ENCODE measurements at regions not wholly inside any gene's neighbourhood (a gene's known extent, or its start where the extent isn't known, plus 50 kb on each side); places are given as distances from the start of the nearest gene placed in this dataset.

DNA sequence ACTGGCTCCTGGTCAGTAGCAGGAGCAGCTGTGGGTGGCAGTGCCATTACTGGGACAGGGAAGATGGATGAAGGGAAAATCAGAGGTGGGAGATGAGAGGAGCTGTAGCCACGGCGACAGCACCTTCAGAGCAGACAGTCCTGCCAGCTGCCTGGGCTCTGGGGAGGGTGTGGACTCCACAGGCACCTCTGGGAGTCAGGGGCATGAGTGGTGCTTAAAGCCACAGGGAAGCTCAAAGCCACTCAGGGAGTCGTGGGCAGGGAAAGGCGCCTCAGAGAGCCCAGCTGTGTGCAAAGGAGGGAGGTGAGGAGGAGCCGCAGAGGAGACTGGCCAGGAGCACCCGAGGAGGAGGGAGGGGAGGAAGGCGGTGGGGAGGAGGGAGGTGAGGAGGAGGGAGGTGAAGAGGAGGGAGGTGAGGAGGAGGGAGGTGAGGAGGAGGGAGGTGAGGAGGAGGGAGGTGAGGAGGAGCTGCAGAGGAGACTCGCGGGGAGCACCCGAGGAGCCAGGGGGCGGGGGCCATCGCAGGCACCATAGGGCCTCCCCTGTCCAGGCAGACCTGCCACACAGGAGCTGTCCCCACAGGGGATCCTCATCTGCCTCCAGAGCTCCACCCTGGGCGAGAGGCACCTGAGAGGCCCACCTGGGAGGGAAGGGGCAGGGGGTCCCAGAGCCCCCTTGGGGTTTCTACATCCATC lies 977.6 kb downstream of the BRD1 start:
- no peak for TF ChIP-seq CTCF (IDR thresholded peaks at IDR 0.05; ENCODE audit: insufficient read depth, low read length, poor library complexity, severe bottlenecking)
- Histone ChIP-seq H3K36me3 (ENCODE audit: control insufficient read depth, insufficient read depth, low read length) (no peaks in the 10 kb centered on the region), H3K4me3 (replicated peaks; ENCODE audit: low read depth, low read length) (no peak overlapping the region), H3K27me3 (replicated peaks; ENCODE audit: control insufficient read depth, insufficient read depth, low read length) (no peaks in the 10 kb centered on the region)
- DNase-seq (ENCODE audit: extremely low read depth, insufficient read length), result no peak

GRCh38 chr22:48849219-48849912 lies 978.3 kb downstream of the BRD1 start:
- no peak for DNase-seq (ENCODE audit: extremely low read depth, insufficient read length)
- Histone ChIP-seq H3K4me3 (replicated peaks; ENCODE audit: low read depth, low read length) (no peak overlapping the region), H3K36me3 (ENCODE audit: control insufficient read depth, insufficient read depth, low read length) (no peaks in the 10 kb centered on the region), H3K27me3 (replicated peaks; ENCODE audit: control insufficient read depth, insufficient read depth, low read length) (no peaks in the 10 kb centered on the region)
- no peak for TF ChIP-seq CTCF (IDR thresholded peaks at IDR 0.05; ENCODE audit: insufficient read depth, low read length, poor library complexity, severe bottlenecking)

DNA sequence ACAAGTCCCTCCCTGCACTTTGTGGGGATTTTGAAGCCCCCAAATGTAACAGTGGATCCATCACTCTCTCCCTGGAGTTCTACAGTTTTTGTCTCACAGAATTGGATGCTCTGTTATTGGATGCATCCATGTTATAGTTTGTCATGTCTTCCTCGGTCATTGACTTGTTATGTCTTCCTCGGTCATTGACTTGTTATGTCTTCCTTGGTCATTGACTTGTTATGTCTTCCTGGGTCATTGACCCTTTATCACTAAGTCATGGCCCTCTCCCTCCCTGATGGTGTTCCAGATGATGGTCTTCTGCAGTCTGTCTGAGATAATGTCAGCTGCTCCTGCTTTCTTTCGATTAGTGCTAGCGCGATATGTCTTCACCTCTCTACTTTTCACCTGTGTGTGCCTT lies 981.5 kb downstream of the BRD1 start:
- Histone ChIP-seq H3K4me3 (replicated peaks; ENCODE audit: low read depth, low read length) (no peak overlapping the region), H3K27me3 (replicated peaks; ENCODE audit: control insufficient read depth, insufficient read depth, low read length) (no peaks in the 10 kb centered on the region), H3K36me3 (ENCODE audit: control insufficient read depth, insufficient read depth, low read length) (no peaks in the 10 kb centered on the region)
- no peak for TF ChIP-seq CTCF (IDR thresholded peaks at IDR 0.05; ENCODE audit: insufficient read depth, low read length, poor library complexity, severe bottlenecking)
- no peak for DNase-seq (ENCODE audit: extremely low read depth, insufficient read length)

- H3K4me3 ChIP-seq (replicated peaks; ENCODE audit: low read depth, low read length), result no peak overlapping the region
- H3K27me3 ChIP-seq (replicated peaks; ENCODE audit: control insufficient read depth, insufficient read depth, low read length), result no peaks in the 10 kb centered on the region
- no peak for DNase-seq (ENCODE audit: extremely low read depth, insufficient read length)
- TF ChIP-seq CTCF (IDR thresholded peaks at IDR 0.05; ENCODE audit: insufficient read depth, low read length, poor library complexity, severe bottlenecking), result no peak
- no peaks in the 10 kb centered on the region for H3K36me3 ChIP-seq (ENCODE audit: control insufficient read depth, insufficient read depth, low read length)
These were observed 982.2 kb downstream of the BRD1 start for GRCh38 chr22:48845356-48845936.

- H3K27me3 ChIP-seq (replicated peaks; ENCODE audit: control insufficient read depth, insufficient read depth, low read length), result no peaks in the 10 kb centered on the region
- no peaks in the 10 kb centered on the region for H3K36me3 ChIP-seq (ENCODE audit: control insufficient read depth, insufficient read depth, low read length)
- H3K4me3 ChIP-seq (replicated peaks; ENCODE audit: low read depth, low read length), result no peak overlapping the region
- DNase-seq (ENCODE audit: extremely low read depth, insufficient read length), result no peak
- TF ChIP-seq CTCF (IDR thresholded peaks at IDR 0.05; ENCODE audit: insufficient read depth, low read length, poor library complexity, severe bottlenecking), result no peak
These were observed 983.5 kb downstream of the BRD1 start for GRCh38 chr22:48844056-48844675.
